Cardiac fibroblast (primary cell): ENCODE measurements at regions not wholly inside any gene's neighbourhood (a gene's known extent, or its start where the extent isn't known, plus 50 kb on each side); places are given as distances from the start of the nearest gene placed in this dataset.
"Not testable (repeated sequence)": the region's sequence is repeated elsewhere in the genome, so short reads cannot be mapped to it uniquely, and the experiment has no call there.

Source experiments
- DNase-seq, 2 donors: peaks; one replicate each; pipeline versions ENCODE4 v3.0.0 to v3.0.0-alpha.2; 2010; ENCODE audit warnings: low read depth in 2 of 2
- H3K4me3 ChIP-seq, 2 donors: replicated peaks in 1 of 2; 1 replicate in 1 of 2; 2 replicates in 1 of 2; pipeline ENCODE4 v1.5.1; 2011; ENCODE audit warnings: low read depth in 2 of 2, low read length in 2 of 2, mild to moderate bottlenecking in 2 of 2, moderate library complexity in 1 of 2
- CTCF ChIP-seq: IDR thresholded peaks from one replicate; pipeline ENCODE4 v1.5.1; 2011; ENCODE audit warnings: low read depth, mild to moderate bottlenecking, low read length, inconsistent platforms

- H3K4me3 ChIP-seq, result no peak overlapping the region
- no peak for TF ChIP-seq CTCF
- peak in 1 of 2 donors; percentile 22 for DNase-seq
These were observed 349.1 kb downstream of the NYAP2 start for GRCh38 chr2:225748609-225749008.

GRCh38 chr2:225743996-225744395, 344.5 kb downstream of the NYAP2 start:
- not testable (repeated sequence) for H3K4me3 ChIP-seq, DNase-seq

GRCh38 chr2:225742487-225742886, 343.0 kb downstream of the NYAP2 start:
- no peak overlapping the region for H3K4me3 ChIP-seq
- no peak for DNase-seq
- TF ChIP-seq CTCF, result no peak

GRCh38 chr2:225740086-225740485, 340.6 kb downstream of the NYAP2 start:
- no peak overlapping the region for H3K4me3 ChIP-seq
- peak in 1 of 2 donors; percentile 18 for DNase-seq
- no peak for TF ChIP-seq CTCF

- no peak for DNase-seq
- no peak for TF ChIP-seq CTCF
- no peak overlapping the region for H3K4me3 ChIP-seq
These were observed 339.8 kb downstream of the NYAP2 start for GRCh38 chr2:225739328-225739727.

- no peak for TF ChIP-seq CTCF
- no peak overlapping the region for H3K4me3 ChIP-seq
- DNase-seq, result no peak
These were observed 339.2 kb downstream of the NYAP2 start for GRCh38 chr2:225738735-225739134.

GRCh38 chr2:225737556-225737955, 338.0 kb downstream of the NYAP2 start:
- no peak for TF ChIP-seq CTCF
- DNase-seq, result peak; percentile 26 to 34
- H3K4me3 ChIP-seq, result no peak overlapping the region
